A204.1 (cell line): ENCODE measurements at regions not wholly inside any gene's neighbourhood (a gene's known extent, or its start where the extent isn't known, plus 50 kb on each side); places are given as distances from the start of the nearest gene placed in this dataset.
"Not testable (repeated sequence)": the region's sequence is repeated elsewhere in the genome, so short reads cannot be mapped to it uniquely, and the experiment has no call there.

ENCODE experiments used
- FAIRE-seq: peaks from 2 replicates; lab custom pipeline; 2012; peaks lifted over from hg19 to GRCh38; lab: Jason Lieb, UNC

- FAIRE-seq, result no peak
Measured at GRCh38 chr2:131584380-131584779, 56.7 kb downstream of the CCDC74A start.

GRCh38 chr2:131584940-131585339, 57.3 kb downstream of the CCDC74A start:
- FAIRE-seq, result no peak

- no peak for FAIRE-seq
Measured at GRCh38 chr2:131588152-131588873, 60.6 kb downstream of the CCDC74A start.

- FAIRE-seq, result not testable (repeated sequence)
Measured at GRCh38 chr2:131589126-131589525, 61.4 kb downstream of the CCDC74A start.

GRCh38 chr2:131590366-131590765, 62.7 kb downstream of the CCDC74A start:
- no peak for FAIRE-seq

GRCh38 chr2:131590896-131591295, 63.2 kb downstream of the CCDC74A start:
- FAIRE-seq, result no peak

- FAIRE-seq, result not testable (repeated sequence)
Measured at GRCh38 chr2:131596561-131596960, 68.9 kb downstream of the CCDC74A start.

GRCh38 chr2:131602444-131602843, 74.8 kb downstream of the CCDC74A start:
- FAIRE-seq, result not testable (repeated sequence)

GRCh38 chr2:131604652-131605051, 77.0 kb downstream of the CCDC74A start:
- not testable (repeated sequence) for FAIRE-seq

GRCh38 chr2:131606366-131606765, 78.7 kb downstream of the CCDC74A start:
- FAIRE-seq, result not testable (repeated sequence)

GRCh38 chr2:131607056-131607455, 79.4 kb downstream of the CCDC74A start:
- not testable (repeated sequence) for FAIRE-seq

- not testable (repeated sequence) for FAIRE-seq
Measured at GRCh38 chr2:131614539-131614938, 86.9 kb downstream of the CCDC74A start.

- not testable (repeated sequence) for FAIRE-seq
Measured at GRCh38 chr2:131618320-131618719, 90.6 kb downstream of the CCDC74A start.

GRCh38 chr2:131622874-131623273, 95.2 kb downstream of the CCDC74A start:
- FAIRE-seq, result not testable (repeated sequence)

- not testable (repeated sequence) for FAIRE-seq
Measured at GRCh38 chr2:131626011-131626410, 98.3 kb downstream of the CCDC74A start.

- FAIRE-seq, result not testable (repeated sequence)
Measured at GRCh38 chr2:131626565-131626964, 98.9 kb downstream of the CCDC74A start.

- not testable (repeated sequence) for FAIRE-seq
Measured at GRCh38 chr2:131627777-131628176, 100.1 kb downstream of the CCDC74A start.

GRCh38 chr2:131631648-131632047, 104.0 kb downstream of the CCDC74A start:
- FAIRE-seq, result not testable (repeated sequence)

GRCh38 chr2:131633405-131633804, 105.7 kb downstream of the CCDC74A start:
- FAIRE-seq, result not testable (repeated sequence)

GRCh38 chr2:131633827-131634695, 106.4 kb downstream of the CCDC74A start:
- FAIRE-seq, result not testable (repeated sequence)

- FAIRE-seq, result no peak
Measured at GRCh38 chr2:131635611-131636010, 107.9 kb downstream of the CCDC74A start.

- not testable (repeated sequence) for FAIRE-seq
Measured at GRCh38 chr2:131636704-131637308, 109.1 kb downstream of the CCDC74A start.
